MM.1S (cell line): ENCODE measurements at regions not wholly inside any gene's neighbourhood (a gene's known extent, or its start where the extent isn't known, plus 50 kb on each side); places are given as distances from the start of the nearest gene placed in this dataset.

Source experiments
- EZH2 ChIP-seq: fragments of 300-600 bp; sonication (generic); optimal IDR thresholded peaks from 2 replicates; pipeline ENCODE3; 2017; ENCODE audit warnings: low read depth, mild to moderate bottlenecking, antibody characterized with exemption, low read length, mixed read lengths
- EZH2phosphoT487 ChIP-seq: fragments of 300-600 bp; sonication (generic); IDR thresholded peaks from 2 replicates; pipeline ENCODE4 v1.6.1; 2018; ENCODE audit warnings: antibody characterized with exemption, low read length
- TF ChIP-seq, protein P1 (sequence below): fragments of 300-600 bp; sonication (generic); IDR thresholded peaks from 2 replicates; pipeline ENCODE4 v1.5.1; 2016; ENCODE audit warnings: antibody characterized with exemption, low read length, mixed read lengths

- TF ChIP-seq, protein P1, sequence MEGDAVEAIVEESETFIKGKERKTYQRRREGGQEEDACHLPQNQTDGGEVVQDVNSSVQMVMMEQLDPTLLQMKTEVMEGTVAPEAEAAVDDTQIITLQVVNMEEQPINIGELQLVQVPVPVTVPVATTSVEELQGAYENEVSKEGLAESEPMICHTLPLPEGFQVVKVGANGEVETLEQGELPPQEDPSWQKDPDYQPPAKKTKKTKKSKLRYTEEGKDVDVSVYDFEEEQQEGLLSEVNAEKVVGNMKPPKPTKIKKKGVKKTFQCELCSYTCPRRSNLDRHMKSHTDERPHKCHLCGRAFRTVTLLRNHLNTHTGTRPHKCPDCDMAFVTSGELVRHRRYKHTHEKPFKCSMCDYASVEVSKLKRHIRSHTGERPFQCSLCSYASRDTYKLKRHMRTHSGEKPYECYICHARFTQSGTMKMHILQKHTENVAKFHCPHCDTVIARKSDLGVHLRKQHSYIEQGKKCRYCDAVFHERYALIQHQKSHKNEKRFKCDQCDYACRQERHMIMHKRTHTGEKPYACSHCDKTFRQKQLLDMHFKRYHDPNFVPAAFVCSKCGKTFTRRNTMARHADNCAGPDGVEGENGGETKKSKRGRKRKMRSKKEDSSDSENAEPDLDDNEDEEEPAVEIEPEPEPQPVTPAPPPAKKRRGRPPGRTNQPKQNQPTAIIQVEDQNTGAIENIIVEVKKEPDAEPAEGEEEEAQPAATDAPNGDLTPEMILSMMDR: no peak
- no peak for TF ChIP-seq EZH2
- TF ChIP-seq EZH2phosphoT487: no peak
Observed at GRCh38 chr1:78281580-78281979, 209.2 kb upstream of the PTGFR start.
